IPS DF 19.7 (cell line): ENCODE measurements at regions not wholly inside any gene's neighbourhood (a gene's known extent, or its start where the extent isn't known, plus 50 kb on each side); places are given as distances from the start of the nearest gene placed in this dataset.
"Not testable (repeated sequence)": the region's sequence is repeated elsewhere in the genome, so short reads cannot be mapped to it uniquely, and the experiment has no call there.

Experiments
- DNase-seq: peaks from one replicate; pipeline ENCODE4 v3.0.0-alpha.2; 2013; ENCODE audit warnings: low read depth, low spot score

GRCh38 chr10:130510755-130511154, 374.6 kb downstream of the GLRX3 start:
- DNase-seq: no peak

- no peak for DNase-seq
Observed at GRCh38 chr10:130511766-130512165, 375.6 kb downstream of the GLRX3 start.

GRCh38 chr10:130512936-130513335, 376.7 kb downstream of the GLRX3 start:
- DNase-seq: no peak

DNA sequence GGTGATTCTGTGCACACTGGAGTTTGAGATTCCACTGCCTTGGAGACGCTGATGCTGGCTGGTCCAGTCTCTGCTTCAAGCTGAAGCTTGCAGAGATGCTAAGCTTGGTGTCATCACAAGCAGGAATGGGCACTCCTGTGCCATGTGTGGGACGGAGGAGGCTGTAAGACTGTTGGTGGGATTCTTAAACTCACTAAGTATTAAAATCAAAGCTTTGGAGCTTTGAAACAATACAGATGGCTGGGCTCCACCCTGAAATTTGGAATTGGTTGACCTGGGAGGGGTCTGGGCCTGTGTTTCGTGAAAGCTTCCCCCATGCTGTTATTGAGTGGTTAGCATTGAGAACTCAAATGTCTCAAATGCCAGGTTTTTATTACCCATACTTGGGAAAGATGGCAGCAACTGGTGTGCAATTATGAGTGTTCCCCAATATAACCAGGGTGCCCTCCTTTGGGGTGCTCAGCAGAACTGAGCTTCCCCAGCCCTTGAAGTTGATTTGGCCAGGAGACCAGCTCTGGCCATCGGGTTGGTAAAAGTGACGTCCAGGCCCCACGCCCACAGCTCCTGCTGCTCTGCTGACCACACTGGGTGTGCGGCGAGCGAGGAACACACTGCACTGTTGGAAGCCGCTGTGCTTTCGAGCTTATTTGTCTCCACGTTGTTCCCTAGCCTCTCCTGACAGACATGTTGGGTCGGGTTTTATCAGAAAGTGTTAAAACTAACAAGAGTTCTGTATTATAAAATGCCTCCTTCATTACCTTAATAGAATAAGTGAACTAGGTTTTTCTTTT, 377.7 kb downstream of the GLRX3 start:
- DNase-seq: no peak

DNA sequence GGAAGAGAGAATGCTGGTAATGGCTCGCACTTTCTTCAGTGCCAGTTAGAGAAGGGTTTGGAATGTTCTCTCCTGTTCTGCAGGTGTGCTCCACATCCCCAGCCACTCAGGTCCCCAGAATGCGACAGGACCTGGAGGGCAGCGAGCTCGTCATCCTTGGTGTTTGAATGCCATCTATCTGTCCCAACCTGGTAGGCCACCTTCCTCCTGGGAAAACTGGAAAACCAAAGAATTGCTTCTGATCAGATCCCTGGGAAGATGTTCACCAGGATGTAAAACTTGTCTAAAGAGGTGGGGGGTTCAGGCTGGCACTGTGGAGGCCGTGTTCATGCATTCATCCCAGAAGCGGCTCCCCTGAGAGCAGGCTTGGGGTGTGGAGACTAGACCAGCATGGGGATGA, 379.5 kb downstream of the GLRX3 start:
- DNase-seq: no peak

- no peak for DNase-seq
Observed at GRCh38 chr10:130516141-130516735, 380.0 kb downstream of the GLRX3 start.

- not testable (repeated sequence) for DNase-seq
Observed at GRCh38 chr10:130518921-130519320, 382.7 kb downstream of the GLRX3 start.

GRCh38 chr10:130519791-130520190, 383.6 kb downstream of the GLRX3 start:
- no peak for DNase-seq

DNA sequence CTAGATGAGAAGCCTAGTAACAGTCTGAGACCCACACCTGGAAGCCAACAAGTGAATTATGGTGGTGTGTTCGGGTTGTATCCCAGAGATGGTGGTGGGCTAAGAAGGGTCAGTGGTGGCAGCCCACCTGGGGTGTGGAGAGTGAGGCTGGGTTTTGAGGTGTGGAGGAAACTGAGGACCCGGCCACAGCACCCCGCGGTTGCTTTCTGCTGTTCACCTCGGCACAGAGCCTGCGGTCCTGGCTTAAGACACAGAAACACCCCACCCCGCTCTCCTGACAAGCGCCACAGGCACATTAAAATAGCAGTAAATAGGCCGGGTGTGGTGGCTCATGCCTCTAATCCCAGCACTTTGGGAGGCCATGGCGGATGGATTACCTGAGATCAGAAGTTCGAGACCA, 395.1 kb downstream of the GLRX3 start:
- DNase-seq: no peak

- no peak for DNase-seq
Observed at GRCh38 chr10:130541090-130541489, 404.9 kb downstream of the GLRX3 start.

GRCh38 chr10:130542761-130543160, 406.6 kb downstream of the GLRX3 start:
- no peak for DNase-seq

DNA sequence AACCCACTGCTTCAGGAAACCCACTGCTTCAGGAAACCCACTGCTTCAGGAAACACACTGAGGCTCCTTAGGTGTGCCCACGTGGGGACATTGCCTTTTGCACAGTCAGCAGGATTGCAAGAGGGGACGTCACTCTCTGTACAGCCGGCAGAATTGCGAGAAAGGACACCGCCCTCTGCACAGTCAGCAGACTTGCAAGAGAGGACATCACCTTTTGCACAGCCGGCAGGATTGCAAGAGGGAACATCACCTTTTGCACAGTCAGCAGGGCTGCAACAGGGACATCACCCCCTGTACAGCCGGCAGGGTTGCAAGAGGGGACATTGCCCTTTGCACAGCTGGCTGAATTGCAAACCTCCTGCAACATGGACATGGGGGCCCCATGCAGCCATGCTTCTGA, 407.6 kb downstream of the GLRX3 start:
- DNase-seq: no peak

GRCh38 chr10:130545122-130545521, 408.9 kb downstream of the GLRX3 start:
- DNase-seq: no peak

DNA sequence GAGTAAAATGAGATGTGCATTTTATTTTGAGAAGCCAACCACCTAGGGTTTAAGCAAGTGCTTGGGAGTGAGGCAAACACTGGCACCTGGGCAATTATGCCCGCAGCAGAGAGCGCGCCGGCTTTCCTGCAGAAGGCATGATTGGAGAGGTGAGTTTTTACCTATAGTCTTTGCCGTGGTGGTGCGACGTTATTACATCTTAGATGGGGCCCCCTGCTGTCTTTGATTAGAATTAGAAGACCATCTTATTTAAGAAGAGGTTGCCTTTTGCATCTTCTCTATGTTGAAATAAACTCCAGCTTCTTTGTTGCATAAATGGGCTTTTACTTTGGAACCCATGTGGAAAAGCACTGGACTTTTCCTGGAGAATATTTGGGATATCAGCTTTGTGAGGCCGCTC, 409.5 kb downstream of the GLRX3 start:
- no peak for DNase-seq

DNA sequence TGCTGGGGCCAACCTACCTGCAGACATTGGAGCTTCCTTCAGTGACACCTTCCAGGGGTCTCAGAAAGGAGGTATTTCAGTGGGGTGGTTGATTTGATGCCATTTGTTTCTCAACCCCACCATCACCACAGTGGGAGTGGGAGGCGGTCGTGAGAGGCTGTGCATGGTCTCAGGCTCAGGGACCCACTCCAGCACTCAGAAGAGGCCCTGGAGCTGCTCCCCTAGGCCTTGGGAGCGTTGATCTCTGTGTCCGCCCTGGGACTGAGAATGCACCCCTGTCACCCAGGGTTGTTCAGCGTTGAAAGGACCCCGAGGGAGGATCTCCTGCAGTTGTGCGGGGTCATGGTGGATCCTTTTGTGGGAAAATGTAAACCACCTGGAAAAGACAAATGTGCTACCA, 410.6 kb downstream of the GLRX3 start:
- no peak for DNase-seq

DNA sequence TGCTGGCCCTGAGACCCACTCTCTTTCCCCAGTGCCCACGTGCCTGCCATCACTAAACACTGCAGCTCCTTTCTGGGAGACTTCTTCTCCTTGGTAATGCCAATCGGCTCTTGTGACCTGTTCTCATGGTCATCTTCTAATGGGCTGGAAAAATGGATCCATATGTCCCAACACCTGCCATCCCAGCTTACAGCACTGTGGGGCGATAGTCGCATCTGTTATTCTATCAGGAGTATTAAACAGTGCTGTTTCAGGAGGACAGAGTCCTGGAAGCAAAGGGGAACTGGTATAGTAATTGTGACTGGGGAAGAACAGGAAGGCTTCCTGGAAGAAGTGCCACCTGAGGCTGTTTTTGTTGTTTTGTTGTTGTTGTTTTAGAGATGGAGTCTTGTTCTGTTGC, 411.2 kb downstream of the GLRX3 start:
- no peak for DNase-seq

DNA sequence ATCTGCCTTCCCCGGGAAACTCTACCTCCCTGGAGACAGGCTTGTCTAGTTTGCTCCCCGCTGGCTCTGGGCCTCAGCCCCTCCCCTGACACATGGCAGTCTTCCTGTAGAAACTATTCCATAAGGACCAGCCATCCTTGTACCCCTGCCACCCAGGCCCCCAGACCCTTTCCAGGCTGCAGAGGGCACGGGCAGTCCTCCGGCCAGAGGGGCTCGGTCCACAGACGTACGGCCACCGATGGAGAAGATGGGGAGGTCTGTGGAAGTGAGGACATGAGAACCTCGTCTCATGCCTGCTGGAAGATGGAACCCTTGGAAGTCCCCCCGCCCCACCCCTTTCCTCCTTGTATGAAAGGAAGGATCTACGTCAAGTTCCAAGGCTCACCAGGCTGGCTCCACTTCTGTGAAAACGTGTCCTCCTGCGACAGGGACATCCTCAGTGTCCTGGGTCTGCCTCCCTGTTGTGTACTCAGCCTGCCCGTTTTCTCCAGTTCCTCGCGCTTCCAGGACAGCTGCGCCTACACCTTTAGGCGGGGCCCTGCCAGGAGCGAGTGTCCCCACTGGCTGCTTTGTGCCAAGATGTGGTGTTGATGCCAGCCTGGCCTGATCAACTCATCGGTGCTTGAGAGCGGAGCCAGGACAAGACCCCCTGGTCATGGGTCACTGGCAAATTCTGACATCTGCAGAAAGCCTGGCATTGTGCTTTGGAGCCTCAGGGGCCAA, 414.9 kb downstream of the GLRX3 start:
- DNase-seq: no peak

DNA sequence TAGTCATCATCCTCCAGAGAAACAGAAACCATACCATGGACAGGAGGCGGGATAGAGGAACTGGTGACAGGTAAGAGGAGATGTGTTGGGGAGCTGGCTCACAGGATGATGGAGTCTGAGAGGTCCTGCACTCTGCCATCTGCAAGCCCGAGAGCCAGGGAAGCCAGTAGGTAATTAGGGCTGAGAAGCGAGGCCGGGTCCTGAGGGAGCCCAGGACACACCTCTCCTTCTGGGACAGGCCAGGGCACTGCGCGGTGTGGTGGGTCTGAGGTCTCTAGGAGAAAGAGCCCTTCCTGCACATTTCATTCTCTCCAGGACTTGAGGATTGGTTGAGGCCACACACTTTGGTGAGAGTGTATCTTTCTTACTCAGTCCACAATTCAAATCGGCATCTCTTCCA, 415.5 kb downstream of the GLRX3 start:
- DNase-seq: no peak

DNA sequence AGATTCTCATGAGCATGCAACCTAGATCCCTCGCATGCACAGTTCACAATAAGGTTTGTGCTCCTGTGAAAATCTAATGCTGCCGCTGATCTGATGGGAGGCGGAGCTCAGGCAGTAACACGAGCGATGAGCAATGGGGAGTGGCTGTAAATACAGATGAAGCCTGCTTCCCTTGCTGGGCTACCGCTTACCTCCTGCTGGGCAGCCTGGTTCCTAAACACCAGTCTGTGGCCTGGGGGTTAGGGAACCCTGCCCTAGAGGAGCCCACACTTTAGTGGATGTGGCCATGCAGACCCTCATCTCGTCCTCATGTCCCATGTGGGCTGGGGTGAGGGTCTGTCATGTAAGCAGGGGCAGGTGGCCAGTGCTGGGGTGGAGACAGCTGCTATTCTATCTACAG, 417.6 kb downstream of the GLRX3 start:
- no peak for DNase-seq

DNA sequence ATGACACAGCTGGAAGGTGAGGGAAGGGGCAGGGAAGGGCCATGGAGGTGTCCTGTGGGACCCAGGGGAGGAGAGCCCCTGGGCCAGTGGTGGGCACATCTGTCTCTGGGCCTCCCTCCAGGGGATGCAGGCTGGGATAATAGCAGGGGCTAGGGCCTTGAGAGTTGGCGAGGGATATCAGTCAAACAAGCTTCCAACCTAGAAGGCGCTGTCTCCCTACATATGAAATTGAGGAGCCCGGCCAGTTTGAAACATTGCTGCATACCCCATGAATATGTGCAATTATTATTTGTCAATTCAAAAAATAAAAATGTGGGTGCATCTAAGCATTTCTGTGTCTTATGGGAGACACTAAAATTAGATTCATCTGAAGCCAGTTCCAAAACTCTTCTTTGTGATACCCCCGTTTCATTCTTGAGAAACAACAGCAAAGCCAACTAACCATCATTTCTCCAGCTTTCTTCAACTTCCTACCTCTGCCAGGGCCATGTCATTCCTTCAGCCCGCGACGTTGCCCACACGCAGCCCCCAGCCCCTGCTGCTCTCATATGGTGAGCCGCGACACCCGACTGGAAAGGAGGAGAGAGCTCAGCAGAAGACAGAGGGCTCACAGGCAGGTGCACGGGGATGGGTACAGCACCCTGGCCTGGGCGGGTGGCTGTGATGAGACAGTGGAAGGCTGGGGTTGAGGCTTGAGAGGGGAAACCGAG, 418.7 kb downstream of the GLRX3 start:
- DNase-seq: no peak

DNA sequence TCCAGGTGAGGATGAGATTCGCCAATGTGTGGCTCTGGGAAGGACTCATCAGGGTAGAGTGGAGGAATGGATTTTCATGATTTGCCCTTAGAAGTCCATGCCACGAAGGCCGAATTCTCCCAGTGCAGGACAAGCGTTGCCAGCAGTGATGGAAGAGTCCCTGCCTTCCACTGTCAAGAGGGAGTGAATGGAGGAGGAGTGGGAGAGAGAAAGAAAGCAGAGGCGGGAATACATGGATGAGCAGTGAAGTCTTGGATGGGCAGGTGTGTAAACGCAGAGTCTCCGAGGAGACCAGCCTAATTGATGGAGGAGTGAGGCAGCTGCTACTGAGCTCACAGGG, 419.2 kb downstream of the GLRX3 start:
- DNase-seq: no peak

DNA sequence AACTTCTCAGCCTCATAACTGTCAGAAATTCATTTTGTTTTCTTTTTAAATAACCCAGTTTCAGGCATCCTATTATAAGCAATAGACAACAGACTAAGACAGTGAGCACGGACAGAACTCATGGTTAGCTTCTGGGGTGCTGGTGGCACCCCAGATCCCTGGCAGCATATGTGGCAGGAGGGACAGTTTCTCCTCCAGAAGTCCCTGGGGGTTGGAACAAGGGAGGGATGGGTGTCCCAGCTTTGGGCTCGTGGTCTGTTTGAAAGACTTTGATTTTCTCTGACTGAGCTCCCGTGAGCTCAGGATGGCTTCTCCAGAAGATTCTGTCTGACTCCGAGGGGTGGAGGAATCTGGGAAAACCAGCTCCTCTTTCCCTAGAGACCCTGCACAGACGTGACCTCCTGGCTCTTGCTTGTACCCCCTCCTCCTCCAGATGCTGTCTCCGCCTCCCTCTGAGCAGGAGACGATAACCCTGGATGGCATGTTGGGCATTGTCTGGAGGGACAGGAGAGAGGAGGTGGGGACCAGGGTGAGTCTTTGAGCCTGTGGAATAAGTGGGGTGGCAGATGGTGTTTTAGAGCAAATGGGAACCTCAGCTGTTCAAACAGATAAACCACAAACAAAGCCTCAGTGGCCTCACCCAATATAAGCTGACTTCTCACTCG, 421.1 kb downstream of the GLRX3 start:
- DNase-seq: no peak
